KMS-11 (cell line): ENCODE measurements at regions not wholly inside any gene's neighbourhood (a gene's known extent, or its start where the extent isn't known, plus 50 kb on each side); places are given as distances from the start of the nearest gene placed in this dataset.

Experiments used
- H2AFZ ChIP-seq: fragments of 200-600 bp; sonication (generic); 2 replicates; pipeline ENCODE4 v1.6.1; 2016; ENCODE audit warnings: antibody characterized with exemption, mixed run types, low read depth
- H3K27ac ChIP-seq: fragments of 200-600 bp; sonication (generic); 2 replicates; pipeline ENCODE4 v1.6.1; 2016; ENCODE audit warnings: mild to moderate bottlenecking, mixed run types
- H3K27me3 ChIP-seq: fragments of 200-600 bp; sonication (generic); 2 replicates; pipeline ENCODE4 v1.6.1; 2017; ENCODE audit warnings: mild to moderate bottlenecking, low read depth, mixed run types, moderate library complexity; ENCODE audit not compliant: insufficient read depth
- H3K36me3 ChIP-seq: fragments of 200-600 bp; sonication (generic); 2 replicates; pipeline ENCODE4 v1.6.1; 2017; ENCODE audit warnings: mild to moderate bottlenecking, mixed run types; ENCODE audit not compliant: insufficient read depth
- H3K4me1 ChIP-seq: fragments of 200-600 bp; sonication (generic); 2 replicates; pipeline ENCODE4 v1.6.1; 2016; ENCODE audit warnings: mild to moderate bottlenecking, low read depth, mixed run types; ENCODE audit not compliant: poor library complexity, severe bottlenecking
- H3K4me2 ChIP-seq: fragments of 200-600 bp; sonication (generic); 2 replicates; pipeline ENCODE4 v1.7.0; 2016; ENCODE audit warnings: mild to moderate bottlenecking, mixed run types
- H3K4me3 ChIP-seq: fragments of 200-600 bp; sonication (generic); IDR thresholded peaks from 2 replicates; pipeline ENCODE4 v1.6.1; 2017; ENCODE audit warnings: low read depth, low read length, mixed read lengths; ENCODE audit not compliant: insufficient read depth
- H3K79me2 ChIP-seq: fragments of 200-600 bp; sonication (generic); 2 replicates; pipeline ENCODE4 v1.6.1; 2016; ENCODE audit warnings: low read depth, mixed run types; ENCODE audit not compliant: insufficient read depth
- H3K9ac ChIP-seq: fragments of 200-600 bp; sonication (generic); 2 replicates; pipeline ENCODE4 v1.6.1; 2016; ENCODE audit warnings: mild to moderate bottlenecking, mixed run types
- H4K20me1 ChIP-seq: fragments of 200-600 bp; sonication (generic); 2 replicates; pipeline ENCODE4 v1.6.1; 2016; ENCODE audit warnings: mild to moderate bottlenecking, mixed run types; ENCODE audit not compliant: insufficient read depth
- TF ChIP-seq, protein P1 (sequence below): fragments of 200-600 bp; sonication (generic); conservative IDR thresholded peaks from 2 replicates; pipeline ENCODE4 v1.6.1; 2017; ENCODE audit warnings: low read depth, mild to moderate bottlenecking, antibody characterized with exemption, low read length, moderate library complexity, mixed read lengths

- no peaks in the 10 kb centered on the region for H4K20me1 ChIP-seq
- H3K4me2 ChIP-seq: no peak overlapping the region
- H3K36me3 ChIP-seq: no peaks in the 10 kb centered on the region
- no peak overlapping the region for H3K9ac ChIP-seq
- no peak overlapping the region for H3K27ac ChIP-seq
- H3K79me2 ChIP-seq: no peaks in the 10 kb centered on the region
- no peak overlapping the region for H3K4me3 ChIP-seq
- H3K27me3 ChIP-seq: peaks cover 18% of the 10 kb centered on the region; the same call in 1 of the 2 replicates
- no peak overlapping the region for H2AFZ ChIP-seq
- no peaks in the 10 kb centered on the region for H3K4me1 ChIP-seq
- TF ChIP-seq, protein P1, sequence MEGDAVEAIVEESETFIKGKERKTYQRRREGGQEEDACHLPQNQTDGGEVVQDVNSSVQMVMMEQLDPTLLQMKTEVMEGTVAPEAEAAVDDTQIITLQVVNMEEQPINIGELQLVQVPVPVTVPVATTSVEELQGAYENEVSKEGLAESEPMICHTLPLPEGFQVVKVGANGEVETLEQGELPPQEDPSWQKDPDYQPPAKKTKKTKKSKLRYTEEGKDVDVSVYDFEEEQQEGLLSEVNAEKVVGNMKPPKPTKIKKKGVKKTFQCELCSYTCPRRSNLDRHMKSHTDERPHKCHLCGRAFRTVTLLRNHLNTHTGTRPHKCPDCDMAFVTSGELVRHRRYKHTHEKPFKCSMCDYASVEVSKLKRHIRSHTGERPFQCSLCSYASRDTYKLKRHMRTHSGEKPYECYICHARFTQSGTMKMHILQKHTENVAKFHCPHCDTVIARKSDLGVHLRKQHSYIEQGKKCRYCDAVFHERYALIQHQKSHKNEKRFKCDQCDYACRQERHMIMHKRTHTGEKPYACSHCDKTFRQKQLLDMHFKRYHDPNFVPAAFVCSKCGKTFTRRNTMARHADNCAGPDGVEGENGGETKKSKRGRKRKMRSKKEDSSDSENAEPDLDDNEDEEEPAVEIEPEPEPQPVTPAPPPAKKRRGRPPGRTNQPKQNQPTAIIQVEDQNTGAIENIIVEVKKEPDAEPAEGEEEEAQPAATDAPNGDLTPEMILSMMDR: no peak
Observed at GRCh38 chr2:240356700-240357640, 78.5 kb upstream of the GPC1 start.

- TF ChIP-seq, protein P1: no peak
- Histone ChIP-seq H3K27me3 (peaks cover 18% of the 10 kb centered on the region; the same call in 1 of the 2 replicates), H4K20me1 (no peaks in the 10 kb centered on the region), H3K4me1 (no peaks in the 10 kb centered on the region), H2AFZ (no peak overlapping the region), H3K79me2 (no peaks in the 10 kb centered on the region), H3K9ac (no peak overlapping the region), H3K36me3 (no peaks in the 10 kb centered on the region), H3K4me3 (no peak overlapping the region), H3K4me2 (no peak overlapping the region), H3K27ac (no peak overlapping the region)
Observed at GRCh38 chr2:240357641-240358012, 77.8 kb upstream of the GPC1 start.

GRCh38 chr2:240358080-240358479 is 77.4 kb upstream of the GPC1 start:
- Histone ChIP-seq H3K9ac (no peak overlapping the region), H3K27me3 (peaks cover 18% of the 10 kb centered on the region; the same call in 1 of the 2 replicates), H4K20me1 (no peaks in the 10 kb centered on the region), H3K27ac (no peak overlapping the region), H2AFZ (no peak overlapping the region), H3K4me3 (no peak overlapping the region), H3K36me3 (no peaks in the 10 kb centered on the region), H3K4me2 (no peak overlapping the region), H3K79me2 (no peaks in the 10 kb centered on the region), H3K4me1 (no peaks in the 10 kb centered on the region)
- TF ChIP-seq, protein P1: no peak

DNA sequence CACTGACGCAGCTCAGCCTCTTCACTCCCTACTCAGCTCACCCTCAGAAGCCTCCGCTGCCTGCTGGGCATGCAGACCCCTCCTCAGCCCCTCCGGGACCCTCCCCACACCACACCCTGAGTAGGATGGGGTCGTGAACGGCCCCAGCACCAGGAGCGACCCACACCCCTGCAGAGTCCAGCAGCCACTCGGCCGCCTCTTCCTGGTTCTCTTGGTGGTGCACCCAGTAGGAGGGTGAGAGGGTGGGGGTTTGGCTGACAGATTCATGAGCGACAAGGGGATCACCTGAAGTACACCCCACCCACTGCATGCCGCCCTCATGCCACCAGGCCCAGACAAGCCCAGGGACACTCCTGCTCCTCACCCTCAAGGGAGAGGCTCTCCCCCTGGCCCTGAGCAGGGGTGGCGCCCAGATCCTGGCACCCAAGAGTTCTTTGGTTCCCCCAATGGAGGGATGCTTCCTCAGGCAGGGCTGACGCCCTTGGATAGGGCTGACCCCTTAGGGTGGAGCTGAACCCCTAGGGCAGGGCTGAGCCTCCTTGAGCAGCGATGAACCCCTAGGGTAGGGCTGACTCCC is 76.6 kb upstream of the GPC1 start:
- H3K4me2 ChIP-seq: no peak overlapping the region
- no peak overlapping the region for H3K9ac ChIP-seq
- H3K79me2 ChIP-seq: no peaks in the 10 kb centered on the region
- H3K4me1 ChIP-seq: no peaks in the 10 kb centered on the region
- no peak overlapping the region for H3K27ac ChIP-seq
- no peak overlapping the region for H3K4me3 ChIP-seq
- TF ChIP-seq, protein P1: no peak
- no peak overlapping the region for H2AFZ ChIP-seq
- peaks cover 18% of the 10 kb centered on the region; the same call in 1 of the 2 replicates for H3K27me3 ChIP-seq
- no peaks in the 10 kb centered on the region for H4K20me1 ChIP-seq
- H3K36me3 ChIP-seq: no peaks in the 10 kb centered on the region
